GM10248 (cell line): ENCODE measurements at regions not wholly inside any gene's neighbourhood (a gene's known extent, or its start where the extent isn't known, plus 50 kb on each side); places are given as distances from the start of the nearest gene placed in this dataset.

Experiments
- CTCF ChIA-PET: fragments of 300-600 bp; sonication (Branson Sonifier 250); formaldehyde crosslinking; extraction: SDS; loops from one replicate; lab custom pipeline; 2021; ENCODE audit warnings: antibody characterized with exemption; lab: Yijun Ruan, JAX
- POLR2A ChIA-PET: fragments of 350-650 bp; sonication (Branson Sonifier 250); formaldehyde crosslinking; extraction: SDS; loops from one replicate; lab custom pipeline; 2020; ENCODE audit warnings: antibody characterized with exemption; lab: Yijun Ruan, JAX
- DNase-seq: peaks from one replicate; pipeline ENCODE4 v3.0.0; 2012; ENCODE audit errors: extremely low spot score
- TF ChIP-seq, protein P1 (sequence below): IDR thresholded peaks from 2 replicates; pipeline ENCODE4 v1.5.1; 2012; ENCODE audit warnings: mild to moderate bottlenecking, low read depth; ENCODE audit errors: extremely low read depth, missing control alignments, control extremely low read depth

DNA sequence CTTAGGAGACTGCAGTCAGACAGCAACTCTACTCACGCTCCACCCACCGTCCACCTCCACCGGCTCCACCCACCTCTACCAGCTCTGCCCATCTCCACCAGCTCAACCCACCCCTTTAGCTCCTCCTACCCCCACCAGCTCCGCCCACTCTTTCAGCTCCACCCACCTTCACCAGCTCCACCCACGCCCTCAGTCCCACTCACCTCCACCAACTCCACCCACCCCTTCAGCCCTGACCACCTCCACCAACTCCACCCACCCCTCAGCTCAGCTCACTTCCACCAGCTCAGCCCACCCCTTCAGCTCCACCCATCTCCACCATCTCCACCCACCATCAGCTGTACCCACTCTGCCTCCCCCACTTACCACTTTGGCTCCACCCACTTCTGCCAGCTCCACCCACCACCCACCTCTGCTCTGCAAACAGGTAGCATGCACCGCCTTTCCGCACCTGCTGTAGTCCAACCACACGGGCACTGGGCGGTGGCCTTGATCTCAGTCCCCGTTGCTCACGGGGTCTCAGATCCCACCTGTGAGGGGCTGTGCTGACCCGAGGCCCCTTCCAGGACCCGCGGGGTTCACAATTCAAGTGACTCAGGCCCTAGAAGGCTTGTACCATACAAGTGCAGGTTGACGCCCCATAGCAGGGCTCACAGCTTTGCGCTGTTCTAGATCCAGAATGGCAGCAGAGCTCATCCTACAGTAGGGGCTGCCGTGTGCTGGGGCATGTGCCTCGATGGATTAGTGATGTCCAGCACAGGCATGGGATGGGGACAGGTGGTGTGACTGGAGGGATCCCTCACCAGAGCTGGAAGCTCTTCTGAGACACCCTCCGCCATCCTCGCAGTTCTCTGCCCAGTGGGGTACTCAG, 77.2 kb upstream of the OTOS start:
- POLR2A ChIA-PET, result interaction anchor here (0.7 kb wide), 1 partner anchor 193 kb away, joined by 5 read pairs; the partner anchor contains the start of gene NDUFA10
- DNase-seq, result no peak
- TF ChIP-seq, protein P1, sequence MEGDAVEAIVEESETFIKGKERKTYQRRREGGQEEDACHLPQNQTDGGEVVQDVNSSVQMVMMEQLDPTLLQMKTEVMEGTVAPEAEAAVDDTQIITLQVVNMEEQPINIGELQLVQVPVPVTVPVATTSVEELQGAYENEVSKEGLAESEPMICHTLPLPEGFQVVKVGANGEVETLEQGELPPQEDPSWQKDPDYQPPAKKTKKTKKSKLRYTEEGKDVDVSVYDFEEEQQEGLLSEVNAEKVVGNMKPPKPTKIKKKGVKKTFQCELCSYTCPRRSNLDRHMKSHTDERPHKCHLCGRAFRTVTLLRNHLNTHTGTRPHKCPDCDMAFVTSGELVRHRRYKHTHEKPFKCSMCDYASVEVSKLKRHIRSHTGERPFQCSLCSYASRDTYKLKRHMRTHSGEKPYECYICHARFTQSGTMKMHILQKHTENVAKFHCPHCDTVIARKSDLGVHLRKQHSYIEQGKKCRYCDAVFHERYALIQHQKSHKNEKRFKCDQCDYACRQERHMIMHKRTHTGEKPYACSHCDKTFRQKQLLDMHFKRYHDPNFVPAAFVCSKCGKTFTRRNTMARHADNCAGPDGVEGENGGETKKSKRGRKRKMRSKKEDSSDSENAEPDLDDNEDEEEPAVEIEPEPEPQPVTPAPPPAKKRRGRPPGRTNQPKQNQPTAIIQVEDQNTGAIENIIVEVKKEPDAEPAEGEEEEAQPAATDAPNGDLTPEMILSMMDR, result no peak
- CTCF ChIA-PET, result interaction anchor here (1.1 kb wide), 1 partner anchor 9 kb away, joined by 4 read pairs; no protein-coding TSS in a partner anchor

DNA sequence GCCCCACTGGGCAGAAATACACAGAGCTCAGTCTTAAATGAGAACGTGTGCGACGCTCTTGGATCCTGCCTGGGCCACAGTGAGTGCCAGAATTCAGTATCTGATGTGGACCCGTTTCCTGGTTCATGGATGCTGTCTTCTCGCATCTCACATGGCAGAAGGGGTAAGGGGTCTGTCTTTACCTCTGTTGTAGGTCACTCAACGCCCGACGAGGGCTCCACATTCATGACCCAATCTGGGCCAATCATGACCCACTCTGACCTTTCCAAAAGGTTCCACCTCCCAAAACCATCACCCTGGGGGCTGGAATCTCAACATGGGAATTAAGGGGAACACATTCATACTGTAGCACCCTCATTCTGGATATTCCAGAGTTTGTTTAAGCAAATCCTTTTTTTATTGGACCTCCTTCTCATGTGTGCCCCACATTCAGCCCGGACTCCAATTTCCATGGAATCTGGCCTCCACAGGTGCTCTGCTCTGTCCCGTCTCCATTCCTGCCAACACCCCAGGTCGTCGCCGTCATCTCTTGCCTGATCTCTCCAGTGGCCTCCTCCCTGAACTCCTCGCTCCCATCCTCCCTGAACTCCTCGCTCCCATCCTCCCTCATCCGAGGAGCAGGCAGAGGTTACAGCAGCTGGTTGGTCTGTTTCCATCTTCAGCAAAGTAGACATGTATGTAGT, 78.9 kb upstream of the OTOS start:
- TF ChIP-seq, protein P1, result no peak
- CTCF ChIA-PET, result no interaction called here

DNA sequence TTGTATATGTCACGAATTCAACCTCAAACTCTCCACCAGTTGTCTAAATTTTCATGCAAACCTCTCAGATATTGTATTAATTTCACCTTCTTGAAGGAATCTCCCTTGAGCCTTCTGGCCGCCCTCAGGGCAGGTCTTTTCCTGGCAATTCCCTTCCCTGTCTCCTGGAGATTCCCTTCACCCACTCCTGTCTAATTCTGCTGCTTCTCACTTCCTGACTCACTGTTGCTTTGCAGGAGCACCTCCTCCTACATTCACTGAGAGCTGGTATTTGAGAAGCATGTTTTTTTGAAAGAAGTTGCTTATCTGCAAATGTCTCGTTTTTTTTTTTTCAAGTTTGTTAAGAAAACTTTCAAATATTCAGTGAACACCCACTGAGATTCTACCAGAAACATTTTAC, 79.9 kb upstream of the OTOS start:
- CTCF ChIA-PET, result interaction anchor here (1.5 kb wide), 1 partner anchor 16 kb away, joined by 3 read pairs; no protein-coding TSS in a partner anchor
- TF ChIP-seq, protein P1, result no peak
- no peak for DNase-seq
- POLR2A ChIA-PET, result no interaction called here

More for the DNA sequence above, 78.9 kb upstream of the OTOS start:
- POLR2A ChIA-PET, result no interaction called here
- DNase-seq, result no peak

DNA sequence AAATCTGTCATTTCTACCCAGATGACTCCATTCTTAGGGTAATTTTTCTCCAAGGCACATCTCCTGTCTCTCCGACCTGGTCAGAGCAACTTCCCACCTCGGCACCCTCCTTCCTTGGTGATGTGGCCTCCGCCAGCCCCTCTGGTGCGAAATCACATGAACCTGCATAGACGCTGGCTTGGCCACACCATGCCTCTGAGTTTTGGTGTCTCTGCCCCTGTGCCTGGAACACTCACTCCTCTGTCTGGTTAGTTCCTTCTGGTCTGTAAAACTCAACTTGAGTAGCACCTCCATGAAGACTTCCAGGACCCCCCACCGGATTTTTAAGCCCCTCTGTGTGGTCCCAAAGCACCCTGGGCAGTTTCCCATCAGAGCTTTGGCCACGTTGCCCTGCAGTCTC, 83.2 kb upstream of the OTOS start:
- CTCF ChIA-PET, result no interaction called here
- POLR2A ChIA-PET, result no interaction called here
- TF ChIP-seq, protein P1, result no peak
- DNase-seq, result no peak

DNA sequence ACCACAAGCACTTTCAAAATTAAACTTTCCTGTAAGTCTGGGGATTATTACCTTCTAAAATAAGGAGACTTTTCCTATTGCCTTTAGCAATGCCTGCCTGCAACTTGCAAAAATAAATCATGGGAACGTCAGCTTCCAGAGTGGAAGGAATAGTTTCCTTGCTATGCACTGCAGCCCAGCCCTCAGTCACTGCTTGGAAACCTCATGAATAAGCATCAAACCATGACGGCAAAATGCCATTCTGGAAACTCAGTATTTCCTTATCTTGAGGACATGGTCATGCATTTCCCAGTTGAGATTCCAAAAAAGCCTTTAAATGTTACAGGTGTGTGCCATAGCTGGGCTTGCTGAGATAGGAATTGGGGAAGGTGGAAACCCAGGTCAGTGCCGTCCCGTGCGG, 84.2 kb upstream of the OTOS start:
- DNase-seq, result no peak
- ChIA-PET CTCF (no interaction called here), POLR2A (no interaction called here)
- TF ChIP-seq, protein P1, result no peak

DNA sequence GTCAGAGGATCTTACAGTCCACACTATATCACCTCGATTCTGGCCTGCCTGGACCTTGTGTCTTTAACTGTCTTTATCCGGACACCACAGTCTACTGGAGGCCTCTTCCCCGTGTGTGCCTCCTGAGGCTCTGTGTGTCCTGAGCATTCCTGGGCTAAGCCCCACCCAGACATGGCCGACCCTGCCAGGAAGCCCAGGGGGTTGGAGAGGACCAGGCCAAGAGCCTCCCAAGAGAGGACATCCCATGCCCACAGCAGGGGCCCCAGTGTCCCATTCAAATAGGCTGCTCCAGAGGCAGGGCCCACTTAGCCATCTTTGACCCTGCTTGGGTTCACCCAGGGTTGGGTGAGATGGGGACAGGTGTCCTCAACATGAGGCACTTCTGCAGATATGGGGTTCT, 84.7 kb upstream of the OTOS start:
- CTCF ChIA-PET, result no interaction called here
- DNase-seq, result no peak
- POLR2A ChIA-PET, result no interaction called here
- TF ChIP-seq, protein P1, result no peak
